ENCODE measurements at regions not wholly inside any gene's neighbourhood (a gene's known extent, or its start where the extent isn't known, plus 50 kb on each side); places are given as distances from the start of the nearest gene placed in this dataset.

DNA sequence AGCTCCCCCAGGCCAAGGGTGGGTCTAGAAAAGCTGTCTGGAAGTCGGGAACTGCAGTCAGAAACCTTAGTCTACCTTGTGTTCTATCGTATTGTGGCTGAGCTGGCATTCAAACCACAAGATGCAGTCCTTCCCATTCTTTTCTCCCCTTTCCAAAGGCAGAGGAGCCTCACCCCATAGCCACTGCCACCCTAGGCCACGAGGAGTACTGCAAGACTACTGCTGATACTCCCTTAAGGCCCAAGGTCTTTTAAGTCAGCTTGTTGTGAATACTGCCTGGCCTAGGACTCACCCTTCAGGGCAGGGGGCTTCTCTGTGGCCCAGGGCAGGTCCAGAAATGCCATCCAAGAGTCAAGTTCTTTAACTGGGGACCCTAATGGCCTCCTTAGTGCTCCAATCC, 214.5 kb upstream of the CNTNAP2 start:
- in situ Hi-C loops (cut with MboI; ENCODE audit: low sequenced_read_pairs) (no loop called here), intact Hi-C loops (cut with micrococcal nuclease) (no loop called here), dilution Hi-C loops (cut with HindIII; ENCODE audit: low sequenced_read_pairs, unreplicated experiment) (no loop called here)
- Histone ChIP-seq H3K23ac (ENCODE audit: low read depth, low read length) (no peak overlapping the region), H2BK20ac (ENCODE audit: low read depth, low read length) (no peak overlapping the region), H3K4me3 (ENCODE audit: insufficient read depth, low read depth, low read length) (no peak overlapping the region), H3K14ac (replicated peaks; ENCODE audit: low read depth, low read length) (no peak overlapping the region), H4K5ac (ENCODE audit: low read depth, low read length) (no peak overlapping the region), H3K36me3 (ENCODE audit: control insufficient read depth, insufficient read depth, low read length) (no peaks in the 10 kb centered on the region), H3K18ac (ENCODE audit: low read depth, low read length) (no peak overlapping the region), H4K91ac (ENCODE audit: insufficient read depth, low read depth, low read length) (no peak overlapping the region), H3K9me1 (ENCODE audit: insufficient read depth, low read length) (no peaks in the 10 kb centered on the region), H2AK9ac (replicated peaks; ENCODE audit: low read depth, low read length, poor library complexity) (no peak overlapping the region), H3K9me3 (ENCODE audit: control insufficient read depth, insufficient read depth, low read length) (peaks cover 9% of the 10 kb centered on the region; the same call in 1 of the 2 replicates), H4K8ac (ENCODE audit: low read depth in 2 of 2, low read length in 2 of 2) (no peak overlapping the region), H3K4ac (ENCODE audit: low read depth, low read length) (no peak overlapping the region), H4K20me1 (ENCODE audit: insufficient read depth, low read length) (no peaks in the 10 kb centered on the region), H2AK5ac (ENCODE audit: low read depth, low read length) (no peak overlapping the region), H3K4me1 (ENCODE audit: control insufficient read depth, insufficient read depth, low read length) (no peaks in the 10 kb centered on the region), H3K27me3 (ENCODE audit: control insufficient read depth, insufficient read depth, low read length) (no peaks in the 10 kb centered on the region), H2BK15ac (ENCODE audit: low read depth, low read length) (no peak overlapping the region), H2BK5ac (ENCODE audit: low read depth, low read length, poor library complexity, severe bottlenecking) (no peak overlapping the region), H2BK120ac (ENCODE audit: low read depth, low read length) (no peak overlapping the region), H3K9ac (ENCODE audit: low read depth, low read length) (no peak overlapping the region), H3K79me1 (ENCODE audit: low read depth in 1 of 2, low read length in 2 of 2) (no peaks in the 10 kb centered on the region), H3K4me2 (ENCODE audit: low read depth, low read length) (no peak overlapping the region), H3K56ac (ENCODE audit: extremely low read depth, insufficient read depth, low read length) (no peak overlapping the region), H3K27ac (ENCODE audit: insufficient read depth, low read length) (no peak overlapping the region), H2AFZ (replicated peaks; ENCODE audit: low read length, poor library complexity) (no peak overlapping the region)
- WGBS, 2 experiments (ENCODE audit: extremely low coverage in 2 of 2, insufficient read length in 1 of 2), result 0% methylated on average over 1 of the region's 3 CpGs; no CpG with 5 or more reads in 1 of the 2 experiments
- BruUV-seq (replicated peaks), result no TSS peak
- TF ChIP-seq RAD21 (IDR thresholded peaks at IDR 0.05; ENCODE audit: low read length) (no peak), RCOR1 (IDR thresholded peaks at IDR 0.05; ENCODE audit: insufficient replicate concordance, low read length) (no peak), FOS (IDR thresholded peaks at IDR 0.05; ENCODE audit: low read depth, low read length) (no peak), NFE2L2 (IDR thresholded peaks at IDR 0.05; ENCODE audit: low read depth, low read length) (no peak), MAFK (IDR thresholded peaks at IDR 0.05; ENCODE audit: low read depth, low read length) (no peak), CEBPB (IDR thresholded peaks at IDR 0.05; ENCODE audit: low read depth, low read length) (no peak), MXI1 (IDR thresholded peaks at IDR 0.05; ENCODE audit: borderline replicate concordance, low read depth, low read length) (no peak), BHLHE40 (IDR thresholded peaks at IDR 0.05; ENCODE audit: low read depth, low read length) (no peak), POLR2A (IDR thresholded peaks at IDR 0.05; ENCODE audit: low read depth, low read length) (no peak), MAZ (IDR thresholded peaks at IDR 0.05; ENCODE audit: borderline replicate concordance, low read depth, low read length) (no peak), RFX5 (IDR thresholded peaks at IDR 0.05; ENCODE audit: low read depth, low read length) (no peak), CHD1 (IDR thresholded peaks at IDR 0.05; ENCODE audit: low read depth, low read length) (no peak), SMC3 (IDR thresholded peaks at IDR 0.05; ENCODE audit: low read depth, low read length) (no peak)
- TF ChIP-seq, protein P1, sequence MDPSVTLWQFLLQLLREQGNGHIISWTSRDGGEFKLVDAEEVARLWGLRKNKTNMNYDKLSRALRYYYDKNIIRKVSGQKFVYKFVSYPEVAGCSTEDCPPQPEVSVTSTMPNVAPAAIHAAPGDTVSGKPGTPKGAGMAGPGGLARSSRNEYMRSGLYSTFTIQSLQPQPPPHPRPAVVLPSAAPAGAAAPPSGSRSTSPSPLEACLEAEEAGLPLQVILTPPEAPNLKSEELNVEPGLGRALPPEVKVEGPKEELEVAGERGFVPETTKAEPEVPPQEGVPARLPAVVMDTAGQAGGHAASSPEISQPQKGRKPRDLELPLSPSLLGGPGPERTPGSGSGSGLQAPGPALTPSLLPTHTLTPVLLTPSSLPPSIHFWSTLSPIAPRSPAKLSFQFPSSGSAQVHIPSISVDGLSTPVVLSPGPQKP (IDR thresholded peaks at IDR 0.05; ENCODE audit: borderline replicate concordance, low read depth, low read length), result no peak
- TF ChIP-seq, protein P2, sequence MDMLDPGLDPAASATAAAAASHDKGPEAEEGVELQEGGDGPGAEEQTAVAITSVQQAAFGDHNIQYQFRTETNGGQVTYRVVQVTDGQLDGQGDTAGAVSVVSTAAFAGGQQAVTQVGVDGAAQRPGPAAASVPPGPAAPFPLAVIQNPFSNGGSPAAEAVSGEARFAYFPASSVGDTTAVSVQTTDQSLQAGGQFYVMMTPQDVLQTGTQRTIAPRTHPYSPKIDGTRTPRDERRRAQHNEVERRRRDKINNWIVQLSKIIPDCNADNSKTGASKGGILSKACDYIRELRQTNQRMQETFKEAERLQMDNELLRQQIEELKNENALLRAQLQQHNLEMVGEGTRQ (IDR thresholded peaks at IDR 0.05; ENCODE audit: low read depth, low read length), result no peak
- TF ChIP-seq, protein P3, sequence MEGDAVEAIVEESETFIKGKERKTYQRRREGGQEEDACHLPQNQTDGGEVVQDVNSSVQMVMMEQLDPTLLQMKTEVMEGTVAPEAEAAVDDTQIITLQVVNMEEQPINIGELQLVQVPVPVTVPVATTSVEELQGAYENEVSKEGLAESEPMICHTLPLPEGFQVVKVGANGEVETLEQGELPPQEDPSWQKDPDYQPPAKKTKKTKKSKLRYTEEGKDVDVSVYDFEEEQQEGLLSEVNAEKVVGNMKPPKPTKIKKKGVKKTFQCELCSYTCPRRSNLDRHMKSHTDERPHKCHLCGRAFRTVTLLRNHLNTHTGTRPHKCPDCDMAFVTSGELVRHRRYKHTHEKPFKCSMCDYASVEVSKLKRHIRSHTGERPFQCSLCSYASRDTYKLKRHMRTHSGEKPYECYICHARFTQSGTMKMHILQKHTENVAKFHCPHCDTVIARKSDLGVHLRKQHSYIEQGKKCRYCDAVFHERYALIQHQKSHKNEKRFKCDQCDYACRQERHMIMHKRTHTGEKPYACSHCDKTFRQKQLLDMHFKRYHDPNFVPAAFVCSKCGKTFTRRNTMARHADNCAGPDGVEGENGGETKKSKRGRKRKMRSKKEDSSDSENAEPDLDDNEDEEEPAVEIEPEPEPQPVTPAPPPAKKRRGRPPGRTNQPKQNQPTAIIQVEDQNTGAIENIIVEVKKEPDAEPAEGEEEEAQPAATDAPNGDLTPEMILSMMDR (conservative IDR thresholded peaks at IDR 0.05; ENCODE audit: low read depth, low read length), result no peak
- DNase-seq (no peak), ATAC-seq (ENCODE audit: low read depth) (no peak)
- POLR2A ChIA-PET (ENCODE audit: unreplicated experiment), result no interaction called here
- CTCF ChIA-PET, result no interaction called here

Measured in IMR-90 (cell line).